ENCODE measurements at regions not wholly inside any gene's neighbourhood (a gene's known extent, or its start where the extent isn't known, plus 50 kb on each side); places are given as distances from the start of the nearest gene placed in this dataset.
A peak's percentile ranks its signal among the peaks of the same experiment; 100 is the strongest.

GRCh38 chr9:30799527-30800101, 1584.8 kb upstream of the ACO1 start:
- no peaks in the 10 kb centered on the region; the same call in 1 of the 2 replicates for H3K9me3 ChIP-seq
- no peaks in the 10 kb centered on the region for H3K27me3 ChIP-seq (ENCODE audit: low read depth)
- in situ Hi-C loops (cut with MboI; ENCODE audit: low sequenced_read_pairs): no loop called here

GRCh38 chr9:30800421-30800820, 1584.0 kb upstream of the ACO1 start:
- H3K36me3 ChIP-seq (replicated peaks): no peaks in the 10 kb centered on the region
- DNase-seq (ENCODE audit: low spot score in 2 of 2): no peak
- no peaks in the 10 kb centered on the region for H3K4me1 ChIP-seq
- in situ Hi-C loops (cut with MboI; ENCODE audit: low sequenced_read_pairs): no loop called here
- H3K9me3 ChIP-seq: no peaks in the 10 kb centered on the region; the same call in 1 of the 2 replicates
- no peak overlapping the region for H3K4me3 ChIP-seq
- no peaks in the 10 kb centered on the region for H3K27me3 ChIP-seq (ENCODE audit: low read depth)

More at GRCh38 chr9:30799527-30800101, 1584.8 kb upstream of the ACO1 start:
- Histone ChIP-seq H3K36me3 (replicated peaks) (no peaks in the 10 kb centered on the region), H3K4me3 (no peak overlapping the region), H3K4me1 (no peaks in the 10 kb centered on the region)
- DNase-seq (ENCODE audit: low spot score in 2 of 2): no peak

GRCh38 chr9:30812821-30813220, 1571.6 kb upstream of the ACO1 start:
- no peaks in the 10 kb centered on the region for H3K27me3 ChIP-seq (ENCODE audit: low read depth)
- no peak overlapping the region for H3K4me3 ChIP-seq
- DNase-seq (ENCODE audit: low spot score in 2 of 2): no peak
- H3K36me3 ChIP-seq (replicated peaks): no peaks in the 10 kb centered on the region
- H3K9me3 ChIP-seq: no peaks in the 10 kb centered on the region
- H3K4me1 ChIP-seq: no peaks in the 10 kb centered on the region
- in situ Hi-C loops (cut with MboI; ENCODE audit: low sequenced_read_pairs): no loop called here

GRCh38 chr9:30815585-30815984, 1568.9 kb upstream of the ACO1 start:
- Histone ChIP-seq H3K9me3 (0 out of 2 replicates have a peak, but pooled peaks cover 2% of the 10 kb centered on the region), H3K27me3 (ENCODE audit: low read depth) (no peaks in the 10 kb centered on the region), H3K36me3 (replicated peaks) (no peaks in the 10 kb centered on the region), H3K4me1 (no peaks in the 10 kb centered on the region), H3K4me3 (no peak overlapping the region)
- no peak for DNase-seq (ENCODE audit: low spot score in 2 of 2)
- in situ Hi-C loops (cut with MboI; ENCODE audit: low sequenced_read_pairs): no loop called here

- H3K36me3 ChIP-seq (replicated peaks): no peaks in the 10 kb centered on the region
- no peak overlapping the region for H3K4me3 ChIP-seq
- H3K4me1 ChIP-seq: peaks cover 32% of the 10 kb centered on the region
- H3K9me3 ChIP-seq: no peaks in the 10 kb centered on the region
- no peak for DNase-seq (ENCODE audit: low spot score in 2 of 2)
- in situ Hi-C loops (cut with MboI; ENCODE audit: low sequenced_read_pairs): no loop called here
- no peaks in the 10 kb centered on the region for H3K27me3 ChIP-seq (ENCODE audit: low read depth)
Measured at GRCh38 chr9:30845136-30845535, 1539.3 kb upstream of the ACO1 start.

GRCh38 chr9:30846651-30847050, 1537.8 kb upstream of the ACO1 start:
- Histone ChIP-seq H3K4me1 (peaks cover 29% of the 10 kb centered on the region), H3K36me3 (replicated peaks) (no peaks in the 10 kb centered on the region), H3K4me3 (no peak overlapping the region), H3K9me3 (no peaks in the 10 kb centered on the region), H3K27me3 (ENCODE audit: low read depth) (no peaks in the 10 kb centered on the region)
- in situ Hi-C loops (cut with MboI; ENCODE audit: low sequenced_read_pairs): no loop called here
- peak in 1 of 2 experiments; percentile 9 for DNase-seq (ENCODE audit: low spot score in 2 of 2)

GRCh38 chr9:30851600-30851999, 1532.8 kb upstream of the ACO1 start:
- in situ Hi-C loops (cut with MboI; ENCODE audit: low sequenced_read_pairs): no loop called here
- no peak for DNase-seq (ENCODE audit: low spot score in 2 of 2)

GRCh38 chr9:30900706-30901105, 1483.7 kb upstream of the ACO1 start:
- Histone ChIP-seq H3K36me3 (replicated peaks) (no peaks in the 10 kb centered on the region), H3K9me3 (no peaks in the 10 kb centered on the region), H3K4me3 (no peak overlapping the region), H3K27me3 (ENCODE audit: low read depth) (no peaks in the 10 kb centered on the region), H3K4me1 (peaks cover 5% of the 10 kb centered on the region; the same call in 1 of the 2 replicates)
- no peak for DNase-seq (ENCODE audit: low spot score in 2 of 2)
- in situ Hi-C loops (cut with MboI; ENCODE audit: low sequenced_read_pairs): no loop called here

More at GRCh38 chr9:30851600-30851999, 1532.8 kb upstream of the ACO1 start:
- Histone ChIP-seq H3K9me3 (no peaks in the 10 kb centered on the region), H3K4me3 (no peak overlapping the region), H3K36me3 (replicated peaks) (no peaks in the 10 kb centered on the region), H3K4me1 (peaks cover 26% of the 10 kb centered on the region), H3K27me3 (ENCODE audit: low read depth) (no peaks in the 10 kb centered on the region)

GRCh38 chr9:30913331-30913730, 1471.1 kb upstream of the ACO1 start:
- H3K36me3 ChIP-seq (replicated peaks): no peaks in the 10 kb centered on the region; the same call in 1 of the 2 replicates
- H3K4me3 ChIP-seq: no peak overlapping the region
- H3K4me1 ChIP-seq: peaks cover 14% of the 10 kb centered on the region
- no peaks in the 10 kb centered on the region for H3K27me3 ChIP-seq (ENCODE audit: low read depth)
- in situ Hi-C loops (cut with MboI; ENCODE audit: low sequenced_read_pairs): no loop called here
- peak; percentile 87 to 97 for DNase-seq (ENCODE audit: low spot score in 2 of 2)
- H3K9me3 ChIP-seq: peaks cover 11% of the 10 kb centered on the region; the same call in 1 of the 2 replicates

- Histone ChIP-seq H3K4me3 (no peak overlapping the region), H3K36me3 (replicated peaks) (no peaks in the 10 kb centered on the region; the same call in 1 of the 2 replicates), H3K4me1 (peaks cover 14% of the 10 kb centered on the region), H3K9me3 (peaks cover 11% of the 10 kb centered on the region; the same call in 1 of the 2 replicates), H3K27me3 (ENCODE audit: low read depth) (no peaks in the 10 kb centered on the region)
- no peak for DNase-seq (ENCODE audit: low spot score in 2 of 2)
- in situ Hi-C loops (cut with MboI; ENCODE audit: low sequenced_read_pairs): no loop called here
Measured at GRCh38 chr9:30915451-30915850, 1469.0 kb upstream of the ACO1 start.

- H3K36me3 ChIP-seq (replicated peaks): no peaks in the 10 kb centered on the region
- in situ Hi-C loops (cut with MboI; ENCODE audit: low sequenced_read_pairs): no loop called here
- no peaks in the 10 kb centered on the region for H3K27me3 ChIP-seq (ENCODE audit: low read depth)
- H3K4me3 ChIP-seq: no peak overlapping the region
- no peak for DNase-seq (ENCODE audit: low spot score in 2 of 2)
- no peaks in the 10 kb centered on the region for H3K4me1 ChIP-seq
- no peaks in the 10 kb centered on the region for H3K9me3 ChIP-seq
Measured at GRCh38 chr9:30925126-30925525, 1459.3 kb upstream of the ACO1 start.

- Histone ChIP-seq H3K4me3 (no peak overlapping the region), H3K27me3 (ENCODE audit: low read depth) (no peaks in the 10 kb centered on the region), H3K4me1 (no peaks in the 10 kb centered on the region), H3K9me3 (no peaks in the 10 kb centered on the region), H3K36me3 (replicated peaks) (no peaks in the 10 kb centered on the region)
- in situ Hi-C loops (cut with MboI; ENCODE audit: low sequenced_read_pairs): no loop called here
- no peak for DNase-seq (ENCODE audit: low spot score in 2 of 2)
Measured at GRCh38 chr9:30925635-30926034, 1458.8 kb upstream of the ACO1 start.

- in situ Hi-C loops (cut with MboI; ENCODE audit: low sequenced_read_pairs): no loop called here
- H3K36me3 ChIP-seq (replicated peaks): no peaks in the 10 kb centered on the region
- no peak for DNase-seq (ENCODE audit: low spot score in 2 of 2)
Measured at GRCh38 chr9:30928045-30928444, 1456.4 kb upstream of the ACO1 start.

GRCh38 chr9:30932226-30932625, 1452.2 kb upstream of the ACO1 start:
- H3K9me3 ChIP-seq: no peaks in the 10 kb centered on the region
- no peaks in the 10 kb centered on the region for H3K4me1 ChIP-seq
- in situ Hi-C loops (cut with MboI; ENCODE audit: low sequenced_read_pairs): no loop called here
- no peak for DNase-seq (ENCODE audit: low spot score in 2 of 2)
- H3K4me3 ChIP-seq: no peak overlapping the region
- no peaks in the 10 kb centered on the region for H3K27me3 ChIP-seq (ENCODE audit: low read depth)
- H3K36me3 ChIP-seq (replicated peaks): no peaks in the 10 kb centered on the region

More at GRCh38 chr9:30928045-30928444, 1456.4 kb upstream of the ACO1 start:
- Histone ChIP-seq H3K9me3 (no peaks in the 10 kb centered on the region), H3K4me1 (no peaks in the 10 kb centered on the region), H3K27me3 (ENCODE audit: low read depth) (no peaks in the 10 kb centered on the region), H3K4me3 (no peak overlapping the region)

- no peaks in the 10 kb centered on the region for H3K27me3 ChIP-seq (ENCODE audit: low read depth)
- no peak overlapping the region for H3K4me3 ChIP-seq
- no peak for DNase-seq (ENCODE audit: low spot score in 2 of 2)
- no peaks in the 10 kb centered on the region for H3K9me3 ChIP-seq
- in situ Hi-C loops (cut with MboI; ENCODE audit: low sequenced_read_pairs): no loop called here
- no peaks in the 10 kb centered on the region for H3K4me1 ChIP-seq
- H3K36me3 ChIP-seq (replicated peaks): no peaks in the 10 kb centered on the region
Measured at GRCh38 chr9:30935730-30936129, 1448.7 kb upstream of the ACO1 start.

Data from HAP-1 (cell line).